Neuronal stem cell (in vitro differentiated cells): ENCODE measurements at regions not wholly inside any gene's neighbourhood (a gene's known extent, or its start where the extent isn't known, plus 50 kb on each side); places are given as distances from the start of the nearest gene placed in this dataset.

Experiments used
- DNase-seq: peaks from one replicate; pipeline ENCODE4 v3.0.0-alpha.2; 2013; ENCODE audit warnings: low spot score
- H2AFZ ChIP-seq: one replicate; pipeline ENCODE4 v1.6.1; 2013; ENCODE audit warnings: mild to moderate bottlenecking, low read length, inconsistent platforms
- H2AK5ac ChIP-seq: 2 replicates; pipeline ENCODE4 v1.6.1; 2013; ENCODE audit warnings: low read depth, mild to moderate bottlenecking, inconsistent platforms, low read length, moderate library complexity, mixed read lengths
- H2BK120ac ChIP-seq: 2 replicates; pipeline ENCODE4 v1.6.1; 2013; ENCODE audit warnings: low read depth, mild to moderate bottlenecking, inconsistent platforms, low read length, moderate library complexity, mixed read lengths
- H2BK12ac ChIP-seq: one replicate; pipeline ENCODE4 v1.6.1; 2013; ENCODE audit warnings: low read length, inconsistent platforms
- H2BK15ac ChIP-seq: 2 replicates; pipeline ENCODE4 v1.6.1; 2013; ENCODE audit warnings: mild to moderate bottlenecking, low read length, inconsistent platforms, mixed read lengths
- H2BK5ac ChIP-seq: one replicate; pipeline ENCODE4 v1.6.1; 2013; ENCODE audit warnings: inconsistent platforms, mild to moderate bottlenecking, low read length, moderate library complexity
- H3K14ac ChIP-seq: one replicate; pipeline ENCODE4 v1.6.1; 2013; ENCODE audit warnings: low read length, inconsistent platforms
- H3K18ac ChIP-seq: 2 replicates; pipeline ENCODE4 v1.6.1; 2013; ENCODE audit warnings: low read length, inconsistent platforms
- H3K23ac ChIP-seq: 2 replicates; pipeline ENCODE4 v1.6.1; 2013; ENCODE audit warnings: low read depth, mild to moderate bottlenecking, mixed read lengths, low read length, inconsistent platforms; ENCODE audit not compliant: poor library complexity
- H3K27ac ChIP-seq: replicated peaks from 3 replicates; pipeline ENCODE4 v1.5.1; 2013; ENCODE audit warnings: low read length, inconsistent platforms
- H3K27me3 ChIP-seq, 3 experiments: 2 replicates each; pipeline ENCODE4 v1.6.1; 2013; ENCODE audit warnings: low read length in 3 of 3, mild to moderate bottlenecking in 2 of 3, inconsistent platforms in 1 of 3, low read depth in 1 of 3, mixed read lengths in 1 of 3, moderate library complexity in 1 of 3; ENCODE audit not compliant: control insufficient read depth in 3 of 3, insufficient read depth in 3 of 3
- H3K36me3 ChIP-seq, 2 donors: replicated peaks in 1 of 2; 2 replicates each; pipeline ENCODE4 v1.6.1; 2013; ENCODE audit warnings: low read length in 2 of 2; ENCODE audit not compliant: control insufficient read depth in 2 of 2, insufficient read depth in 2 of 2
- H3K4ac ChIP-seq: 2 replicates; pipeline ENCODE4 v1.6.1; 2013; ENCODE audit warnings: inconsistent platforms, mild to moderate bottlenecking, low read length, moderate library complexity
- H3K4me1 ChIP-seq, 2 donors: 1 replicate in 1 of 2; 2 replicates in 1 of 2; pipeline ENCODE4 v1.6.1; 2013; ENCODE audit warnings: low read length in 2 of 2, low read depth in 1 of 2; ENCODE audit not compliant: control insufficient read depth in 2 of 2, insufficient read depth in 1 of 2
- H3K4me2 ChIP-seq: one replicate; pipeline ENCODE4 v1.6.1; 2013; ENCODE audit warnings: mild to moderate bottlenecking, low read length, inconsistent platforms; ENCODE audit not compliant: insufficient read depth, poor library complexity, severe bottlenecking
- H3K4me3 ChIP-seq, 2 donors: 2 replicates each; pipeline ENCODE4 v1.5.1; 2013; ENCODE audit warnings: low read length in 2 of 2, mild to moderate bottlenecking in 2 of 2, inconsistent platforms in 1 of 2, moderate library complexity in 1 of 2
- H3K79me1 ChIP-seq: one replicate; pipeline ENCODE4 v1.6.1; 2013; ENCODE audit warnings: low read depth, mild to moderate bottlenecking, inconsistent platforms, low read length, moderate library complexity
- H3K9ac ChIP-seq: one replicate; pipeline ENCODE4 v1.6.1; 2013; ENCODE audit warnings: mild to moderate bottlenecking, low read depth, low read length, inconsistent platforms; ENCODE audit not compliant: poor library complexity
- H3K9me3 ChIP-seq, 2 donors: replicated peaks in 1 of 2; 2 replicates each; pipeline versions ENCODE3 to v1.6.1; 2013; ENCODE audit warnings: low read length in 2 of 2, mild to moderate bottlenecking in 2 of 2, inconsistent platforms in 1 of 2, low read depth in 1 of 2, mixed read lengths in 1 of 2, moderate library complexity in 1 of 2; ENCODE audit not compliant: control insufficient read depth in 2 of 2, insufficient read depth in 1 of 2
- H4K8ac ChIP-seq: one replicate; pipeline ENCODE4 v1.6.1; 2013; ENCODE audit warnings: low read depth, mild to moderate bottlenecking, inconsistent platforms, low read length, moderate library complexity
- H4K91ac ChIP-seq: one replicate; pipeline ENCODE4 v1.6.1; 2013; ENCODE audit warnings: low read length, low read depth, mild to moderate bottlenecking, inconsistent platforms; ENCODE audit not compliant: poor library complexity
- WGBS, 2 donors: extraction: QIAGEN DNeasy Blood & Tissue Kit; methylation state at CpG; one replicate each; pipeline ENCODE4 v1.1.7; 2013; ENCODE audit warnings: missing lambda C conversion rate in 2 of 2, mixed read lengths in 1 of 2; ENCODE audit not compliant: insufficient read length in 2 of 2, insufficient replicate concordance in 1 of 2; ENCODE audit errors: extremely low coverage in 2 of 2; 5-methylcytosine and 5-hydroxymethylcytosine counted together

DNA sequence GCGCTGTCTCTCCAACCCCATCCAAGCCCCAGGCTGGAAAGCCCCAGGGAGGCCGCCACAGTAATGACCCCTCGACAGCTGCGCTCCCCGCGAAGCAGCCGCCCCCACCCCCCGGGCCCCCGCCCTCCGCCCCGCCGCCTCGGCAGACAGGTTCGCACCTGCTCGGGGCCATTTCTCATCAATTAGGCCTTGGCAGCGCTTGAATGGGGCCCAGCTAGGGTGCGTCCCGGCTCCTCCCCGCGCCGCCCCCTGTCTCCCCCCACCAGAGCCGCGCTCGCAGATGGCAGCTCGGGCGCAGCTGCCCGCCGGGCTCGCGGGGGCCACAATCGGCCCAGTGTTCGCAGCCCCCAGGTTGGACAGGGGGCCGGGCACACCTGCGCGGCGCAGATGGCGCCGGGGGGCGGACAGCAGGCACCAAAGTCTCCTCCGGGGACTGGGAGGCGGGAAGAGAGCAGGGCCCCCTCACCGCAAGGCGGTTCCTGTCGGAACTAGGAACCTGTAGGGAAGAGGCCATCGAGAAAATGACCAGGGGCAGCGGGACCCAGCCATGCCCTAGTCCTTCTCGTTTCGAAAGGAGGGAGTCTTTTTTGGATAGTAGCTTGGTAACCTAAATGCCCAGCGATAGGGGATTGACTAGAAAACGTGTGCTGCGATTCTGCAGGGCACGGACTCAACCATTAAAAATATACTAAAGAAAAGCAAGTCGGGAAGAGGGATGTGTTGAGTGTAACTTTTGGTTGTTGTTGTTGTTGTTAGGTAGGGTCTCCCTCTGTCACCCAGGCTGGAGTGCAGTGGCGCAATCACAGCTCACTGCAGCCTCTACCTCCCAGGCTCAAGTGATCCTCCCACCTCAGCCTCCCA is 83.2 kb upstream of the EYA2 start:
- peaks cover 0 to 7% of the 10 kb centered on the region in 2 donors for H3K4me1 ChIP-seq
- no peak overlapping the region for H4K91ac ChIP-seq
- H2BK12ac ChIP-seq, result no peak overlapping the region
- no peak overlapping the region for H3K14ac ChIP-seq
- no peak for DNase-seq
- no peak overlapping the region for H2BK120ac ChIP-seq
- H3K79me1 ChIP-seq, result no peaks in the 10 kb centered on the region
- H2BK15ac ChIP-seq, result no peak overlapping the region
- no peak overlapping the region for H2BK5ac ChIP-seq
- H3K9me3 ChIP-seq, result peaks cover 0 to 7% of the 10 kb centered on the region in 2 donors
- no peak overlapping the region for H2AFZ ChIP-seq
- no CpG with 5 or more reads among the region's 54 CpGs for WGBS, 2 donors
- no peak overlapping the region for H3K4ac ChIP-seq
- H3K18ac ChIP-seq, result peak overlapping the region; percentile 73
- H3K4me3 ChIP-seq, result no peak overlapping the region
- H3K23ac ChIP-seq, result no peak overlapping the region
- H3K27ac ChIP-seq, result no peak overlapping the region
- no peaks in the 10 kb centered on the region for H3K36me3 ChIP-seq
- no peak overlapping the region for H3K4me2 ChIP-seq
- peaks cover 5 to 43% (median 15%) of the 10 kb centered on the region in 3 experiments for H3K27me3 ChIP-seq
- H3K9ac ChIP-seq, result no peak overlapping the region
- H4K8ac ChIP-seq, result no peak overlapping the region
- no peak overlapping the region for H2AK5ac ChIP-seq

DNA sequence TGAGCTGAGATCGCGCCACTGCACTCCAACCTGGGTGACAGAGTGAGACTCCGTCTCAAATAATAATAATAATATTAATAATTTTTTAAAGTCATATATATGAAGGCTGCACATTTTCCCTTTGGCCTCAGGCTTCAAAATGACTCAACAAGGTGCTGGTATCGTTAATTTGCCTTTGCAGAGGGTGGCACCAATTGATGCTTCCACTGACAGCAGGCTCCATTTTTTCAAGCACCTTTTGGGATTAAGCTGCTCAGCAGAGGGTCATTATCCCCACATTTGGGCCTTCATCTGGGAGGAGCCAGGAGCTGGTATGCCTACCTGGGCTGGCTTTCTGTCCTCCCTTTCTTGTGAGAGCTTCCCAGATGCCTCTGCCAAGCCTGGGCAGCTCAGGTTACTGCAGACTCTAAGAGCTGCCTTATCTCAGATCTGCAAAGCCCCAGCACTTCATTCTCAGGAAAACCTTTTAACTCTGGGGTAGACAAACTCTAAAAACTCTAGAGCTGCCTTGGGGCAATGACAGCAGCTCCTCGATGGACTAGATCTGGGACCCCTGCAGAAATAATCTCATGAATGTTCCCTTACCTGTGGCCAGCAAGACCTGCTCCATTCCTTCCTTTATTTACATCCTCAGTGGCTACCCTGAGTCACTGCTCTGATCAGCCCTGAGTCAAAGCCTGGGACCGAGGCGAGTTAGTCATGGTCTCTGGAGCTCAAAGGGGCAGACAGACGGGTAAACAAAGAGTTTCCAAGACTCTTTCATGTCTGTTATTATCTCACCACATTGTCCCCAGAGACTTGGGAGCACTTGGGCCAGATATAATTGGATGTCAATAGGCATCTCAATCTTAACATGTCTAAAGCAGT is 80.0 kb upstream of the EYA2 start:
- H4K8ac ChIP-seq, result no peak overlapping the region
- no CpG with 5 or more reads among the region's 8 CpGs for WGBS, 2 donors
- no peak overlapping the region for H4K91ac ChIP-seq
- H2BK5ac ChIP-seq, result no peak overlapping the region
- H2BK15ac ChIP-seq, result no peak overlapping the region
- no peak overlapping the region for H3K18ac ChIP-seq
- H3K79me1 ChIP-seq, result no peaks in the 10 kb centered on the region
- H2AFZ ChIP-seq, result no peak overlapping the region
- H2AK5ac ChIP-seq, result no peak overlapping the region
- H3K4me1 ChIP-seq, result peaks cover 0 to 7% of the 10 kb centered on the region in 2 donors
- H2BK12ac ChIP-seq, result no peak overlapping the region
- peak; percentile 82 for DNase-seq
- no peak overlapping the region for H3K9ac ChIP-seq
- peak overlapping the region; percentile 23 for H3K4me2 ChIP-seq
- H3K4me3 ChIP-seq, result no peak overlapping the region
- peaks cover 0 to 7% of the 10 kb centered on the region in 2 donors for H3K9me3 ChIP-seq
- no peaks in the 10 kb centered on the region for H3K36me3 ChIP-seq
- H3K14ac ChIP-seq, result no peak overlapping the region
- no peak overlapping the region for H3K27ac ChIP-seq
- peaks cover 5 to 29% (median 21%) of the 10 kb centered on the region in 3 experiments for H3K27me3 ChIP-seq
- no peak overlapping the region for H2BK120ac ChIP-seq
- no peak overlapping the region for H3K4ac ChIP-seq
- no peak overlapping the region for H3K23ac ChIP-seq

DNA sequence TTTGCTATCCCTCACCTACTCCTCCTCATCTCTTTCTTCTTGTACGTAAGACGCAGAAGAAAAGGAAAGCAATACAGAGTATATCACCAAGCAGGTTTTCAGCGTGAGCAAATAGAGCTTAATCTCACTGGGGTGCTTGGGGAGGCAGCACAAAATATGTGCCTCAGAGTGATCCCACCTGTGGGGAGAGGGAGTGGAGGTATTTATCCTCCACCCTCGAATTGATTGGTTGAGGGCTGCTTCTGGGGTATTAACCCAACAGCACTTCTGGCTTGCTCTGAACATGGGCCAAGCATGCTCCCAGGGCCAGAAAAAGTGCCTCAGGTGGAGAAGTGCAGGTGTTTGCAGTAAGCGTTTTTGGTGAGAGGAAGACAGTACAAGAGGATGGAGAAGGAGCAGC is 78.5 kb upstream of the EYA2 start:
- H2BK12ac ChIP-seq, result no peak overlapping the region
- no peaks in the 10 kb centered on the region for H3K36me3 ChIP-seq
- H3K4ac ChIP-seq, result no peak overlapping the region
- WGBS, 2 donors, result no CpG with 5 or more reads among the region's 5 CpGs
- no peak for DNase-seq
- H3K27ac ChIP-seq, result no peak overlapping the region
- H3K23ac ChIP-seq, result no peak overlapping the region
- no peak overlapping the region for H2AFZ ChIP-seq
- no peak overlapping the region for H2AK5ac ChIP-seq
- peaks cover 0 to 7% of the 10 kb centered on the region in 2 donors for H3K4me1 ChIP-seq
- H3K79me1 ChIP-seq, result no peaks in the 10 kb centered on the region
- H3K9ac ChIP-seq, result no peak overlapping the region
- H3K18ac ChIP-seq, result no peak overlapping the region
- H3K14ac ChIP-seq, result no peak overlapping the region
- H2BK120ac ChIP-seq, result no peak overlapping the region
- peaks cover 5 to 21% (median 15%) of the 10 kb centered on the region in 3 experiments for H3K27me3 ChIP-seq
- H2BK5ac ChIP-seq, result no peak overlapping the region
- no peak overlapping the region for H3K4me3 ChIP-seq
- H4K8ac ChIP-seq, result no peak overlapping the region
- no peak overlapping the region for H2BK15ac ChIP-seq
- no peak overlapping the region for H3K4me2 ChIP-seq
- H4K91ac ChIP-seq, result no peak overlapping the region
- H3K9me3 ChIP-seq, result peaks cover 0 to 7% of the 10 kb centered on the region in 2 donors
